Muscle layer of colon (tissue), 2 donors: ENCODE measurements at regions not wholly inside any gene's neighbourhood (a gene's known extent, or its start where the extent isn't known, plus 50 kb on each side); places are given as distances from the start of the nearest gene placed in this dataset.

Experiments
- H3K27ac ChIP-seq: one replicate; pipeline ENCODE4 v1.7.0; 2013; ENCODE audit warnings: low read depth, mild to moderate bottlenecking, low read length, moderate library complexity
- H3K27me3 ChIP-seq, 2 donors: one replicate each; pipeline ENCODE4 v1.7.0; 2013; ENCODE audit warnings: low read length in 2 of 2, mild to moderate bottlenecking in 2 of 2; ENCODE audit not compliant: insufficient read depth in 2 of 2, control insufficient read depth in 1 of 2
- H3K36me3 ChIP-seq: one replicate; pipeline ENCODE4 v1.7.0; 2013; ENCODE audit warnings: mild to moderate bottlenecking, low read length; ENCODE audit not compliant: insufficient read depth
- H3K4me1 ChIP-seq: one replicate; pipeline ENCODE4 v1.7.0; 2013; ENCODE audit warnings: mild to moderate bottlenecking, low read length; ENCODE audit not compliant: insufficient read depth
- H3K4me3 ChIP-seq, 2 donors: one replicate each; pipeline ENCODE4 v1.7.0; 2013; ENCODE audit warnings: low read length in 2 of 2, low read depth in 1 of 2, mild to moderate bottlenecking in 1 of 2, moderate library complexity in 1 of 2
- H3K9ac ChIP-seq: one replicate; pipeline ENCODE4 v1.7.0; 2013; ENCODE audit warnings: low read length
- H3K9me3 ChIP-seq: one replicate; pipeline ENCODE4 v1.7.0; 2013; ENCODE audit warnings: mild to moderate bottlenecking, low read length
- donor health status: abdominal sarcoma.
- donor health status: Adenocarcinoma of cecum.

DNA sequence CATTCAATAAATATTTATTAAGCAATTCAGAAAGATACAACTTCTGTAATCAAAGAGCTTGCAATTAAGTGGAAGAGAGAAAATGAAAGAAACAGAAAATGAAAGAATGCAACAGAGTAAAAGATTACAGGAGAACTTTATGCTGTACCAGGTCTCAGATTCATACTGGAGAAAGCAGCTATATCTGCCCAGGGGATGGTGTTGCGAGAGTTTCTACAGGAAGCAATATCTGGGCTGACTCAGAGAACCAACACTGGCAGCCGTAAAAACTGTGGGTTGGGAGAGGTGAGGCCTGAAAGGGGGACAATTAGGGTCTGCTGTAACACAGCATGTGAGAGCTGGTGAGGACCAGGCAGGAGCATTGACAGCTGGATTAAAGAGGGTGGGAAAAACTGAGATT is 256.7 kb upstream of the TCF21 start:
- Histone ChIP-seq H3K4me1 (no peaks in the 10 kb centered on the region), H3K27me3 (no peaks in the 10 kb centered on the region), H3K36me3 (no peaks in the 10 kb centered on the region), H3K4me3 (no peak overlapping the region), H3K9me3 (no peaks in the 10 kb centered on the region), H3K9ac (no peak overlapping the region), H3K27ac (no peak overlapping the region)

DNA sequence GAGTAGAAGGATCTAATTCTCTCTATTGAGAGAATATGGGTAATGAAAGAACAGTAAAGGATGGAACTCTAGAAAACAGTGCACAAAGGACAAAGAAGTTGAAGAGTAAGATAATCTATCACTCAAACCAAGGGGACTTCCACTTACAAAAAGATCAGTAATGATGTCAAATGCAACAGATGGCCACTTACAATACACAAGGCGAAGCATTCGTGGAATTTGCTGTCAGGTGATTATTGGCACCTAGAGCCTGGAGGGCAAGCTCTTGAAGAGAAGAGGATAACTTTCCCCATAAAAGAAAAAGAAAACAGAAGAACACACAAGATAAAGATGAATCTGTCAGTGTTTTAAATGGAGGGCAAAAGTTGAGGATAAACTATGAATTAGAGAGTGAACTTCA is 256.0 kb upstream of the TCF21 start:
- Histone ChIP-seq H3K27ac (no peak overlapping the region), H3K4me1 (peaks cover 7% of the 10 kb centered on the region), H3K36me3 (no peaks in the 10 kb centered on the region), H3K9me3 (no peaks in the 10 kb centered on the region), H3K9ac (no peak overlapping the region), H3K27me3 (no peaks in the 10 kb centered on the region), H3K4me3 (no peak overlapping the region)

DNA sequence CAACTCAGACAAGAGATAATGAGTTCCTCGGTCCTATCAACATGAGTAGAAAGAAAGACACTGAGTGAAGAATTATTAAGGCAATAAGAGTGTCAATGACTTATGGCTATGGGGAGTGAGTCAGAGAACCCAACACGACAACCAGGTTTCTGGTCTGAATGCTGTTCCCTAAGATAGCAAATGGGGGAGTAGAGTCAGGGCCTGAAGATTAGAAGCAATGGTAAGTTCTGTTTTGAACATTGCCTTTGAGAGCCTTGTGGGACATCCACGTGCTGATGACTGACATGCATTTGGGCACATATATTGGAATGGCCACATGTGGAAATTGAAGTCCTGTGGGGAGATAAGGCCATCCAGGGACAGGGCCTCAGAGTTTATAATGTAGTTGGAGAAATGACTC is 254.4 kb upstream of the TCF21 start:
- Histone ChIP-seq H3K9me3 (no peaks in the 10 kb centered on the region), H3K9ac (no peak overlapping the region), H3K4me3 (no peak overlapping the region), H3K36me3 (no peaks in the 10 kb centered on the region), H3K4me1 (peaks cover 8% of the 10 kb centered on the region), H3K27me3 (no peaks in the 10 kb centered on the region), H3K27ac (no peak overlapping the region)

DNA sequence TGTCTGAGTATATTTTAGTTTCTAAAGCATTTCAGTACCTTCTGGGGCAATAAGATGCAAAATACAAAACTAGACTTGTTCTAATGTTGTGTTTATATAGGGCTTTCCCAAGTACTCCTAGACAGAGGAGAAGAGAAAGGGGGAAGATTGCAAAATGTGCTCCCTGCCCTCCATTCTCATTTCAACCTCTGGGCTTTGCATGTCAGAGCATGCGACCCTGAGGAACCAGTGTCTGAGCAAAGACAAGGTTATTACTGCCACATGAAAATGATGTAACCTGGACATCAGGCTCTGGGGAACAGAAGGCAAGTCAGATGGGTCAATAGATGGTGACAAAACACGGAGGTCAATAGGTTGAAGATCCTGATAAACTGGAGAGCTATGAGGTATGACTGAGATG is 253.5 kb upstream of the TCF21 start:
- H3K9me3 ChIP-seq = no peaks in the 10 kb centered on the region
- no peak overlapping the region for H3K27ac ChIP-seq
- H3K4me3 ChIP-seq = no peak overlapping the region
- peaks cover 8% of the 10 kb centered on the region for H3K4me1 ChIP-seq
- no peaks in the 10 kb centered on the region for H3K27me3 ChIP-seq
- H3K36me3 ChIP-seq = no peaks in the 10 kb centered on the region
- H3K9ac ChIP-seq = no peak overlapping the region

DNA sequence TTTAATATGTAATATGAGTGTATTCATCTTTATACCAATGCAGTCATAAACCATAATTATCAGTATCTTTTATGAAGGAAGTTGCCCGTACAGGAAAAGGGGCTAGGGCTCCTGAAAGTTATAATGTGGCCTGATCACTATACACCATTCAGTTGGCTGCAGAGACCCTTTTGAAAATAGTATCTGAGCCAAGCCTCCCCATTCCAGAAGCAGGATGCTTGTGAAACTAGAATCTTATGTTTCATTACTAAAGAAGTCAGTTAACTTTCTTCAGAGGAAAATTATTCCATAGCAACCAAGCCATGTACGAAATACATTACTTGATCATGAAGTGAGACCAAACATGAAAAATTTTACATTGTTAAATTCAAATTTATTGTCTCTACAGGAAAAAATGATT is 251.5 kb upstream of the TCF21 start:
- no peak overlapping the region for H3K27ac ChIP-seq
- H3K4me3 ChIP-seq = no peak overlapping the region
- H3K27me3 ChIP-seq = no peaks in the 10 kb centered on the region
- no peak overlapping the region for H3K9ac ChIP-seq
- H3K9me3 ChIP-seq = no peaks in the 10 kb centered on the region
- H3K4me1 ChIP-seq = peaks cover 8% of the 10 kb centered on the region
- no peaks in the 10 kb centered on the region for H3K36me3 ChIP-seq

DNA sequence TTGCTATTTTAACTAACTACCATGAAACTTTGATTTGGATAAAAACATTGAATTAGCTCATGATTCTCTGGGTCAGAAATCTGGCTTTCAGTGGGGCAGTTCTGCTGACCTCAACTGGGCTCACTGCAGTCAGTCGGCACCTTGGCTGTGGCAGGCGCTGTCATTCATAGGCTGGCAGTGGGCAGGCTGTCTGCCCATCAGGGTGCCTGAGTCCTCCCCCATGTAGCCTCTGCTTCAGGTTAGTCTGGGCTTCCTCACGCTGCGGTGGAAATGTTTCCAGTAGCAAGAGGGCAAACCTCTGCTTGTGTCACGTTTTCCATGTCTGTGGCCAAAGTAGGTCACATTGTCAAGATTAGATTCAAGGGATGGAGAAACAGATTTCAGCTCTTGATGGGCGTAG is 251.0 kb upstream of the TCF21 start:
- H3K36me3 ChIP-seq = no peaks in the 10 kb centered on the region
- H3K9me3 ChIP-seq = no peaks in the 10 kb centered on the region
- peaks cover 8% of the 10 kb centered on the region for H3K4me1 ChIP-seq
- H3K4me3 ChIP-seq = no peak overlapping the region
- H3K9ac ChIP-seq = no peak overlapping the region
- H3K27me3 ChIP-seq = no peaks in the 10 kb centered on the region
- no peak overlapping the region for H3K27ac ChIP-seq

DNA sequence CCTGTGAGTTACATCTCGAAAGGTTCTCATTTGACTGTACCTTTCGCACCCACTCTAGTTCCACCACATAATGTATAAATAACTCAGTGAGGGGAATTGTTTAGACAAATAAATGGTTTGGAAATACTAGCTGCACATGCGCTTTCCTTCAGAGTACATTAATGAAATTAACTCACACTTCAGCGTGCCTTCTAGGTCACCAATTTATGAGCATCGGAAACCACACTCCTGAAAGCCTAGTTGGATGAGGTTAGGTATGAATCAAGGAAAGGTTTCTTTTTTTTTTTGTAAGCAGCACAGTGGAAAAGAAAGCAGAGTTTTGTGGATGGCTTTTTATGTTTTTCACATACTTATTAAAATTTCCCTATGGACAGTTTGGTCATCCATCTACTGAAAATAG is 247.8 kb upstream of the TCF21 start:
- no peaks in the 10 kb centered on the region for H3K9me3 ChIP-seq

DNA sequence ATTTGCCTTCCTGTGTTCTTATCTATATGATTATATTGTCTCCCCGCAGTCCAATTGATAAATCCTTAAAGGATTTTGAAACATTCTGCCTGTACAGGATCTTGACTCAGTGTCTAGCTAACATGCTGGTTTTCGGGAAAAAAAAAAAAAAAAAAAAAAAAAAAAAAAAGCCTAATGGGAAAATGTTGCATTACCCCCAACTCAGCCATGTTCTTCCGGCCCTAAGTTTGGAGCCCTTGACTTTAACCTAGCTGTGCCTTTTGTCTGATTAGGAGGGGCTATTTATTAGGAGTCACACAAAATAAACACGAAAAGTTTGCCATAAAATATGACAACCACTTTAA is 244.4 kb upstream of the TCF21 start:
- H3K4me1 ChIP-seq = peaks cover 11% of the 10 kb centered on the region

More for the DNA sequence above, 247.8 kb upstream of the TCF21 start:
- Histone ChIP-seq H3K9ac (no peak overlapping the region), H3K4me3 (no peak overlapping the region), H3K27ac (no peak overlapping the region), H3K4me1 (peaks cover 18% of the 10 kb centered on the region), H3K27me3 (no peaks in the 10 kb centered on the region), H3K36me3 (no peaks in the 10 kb centered on the region)

DNA sequence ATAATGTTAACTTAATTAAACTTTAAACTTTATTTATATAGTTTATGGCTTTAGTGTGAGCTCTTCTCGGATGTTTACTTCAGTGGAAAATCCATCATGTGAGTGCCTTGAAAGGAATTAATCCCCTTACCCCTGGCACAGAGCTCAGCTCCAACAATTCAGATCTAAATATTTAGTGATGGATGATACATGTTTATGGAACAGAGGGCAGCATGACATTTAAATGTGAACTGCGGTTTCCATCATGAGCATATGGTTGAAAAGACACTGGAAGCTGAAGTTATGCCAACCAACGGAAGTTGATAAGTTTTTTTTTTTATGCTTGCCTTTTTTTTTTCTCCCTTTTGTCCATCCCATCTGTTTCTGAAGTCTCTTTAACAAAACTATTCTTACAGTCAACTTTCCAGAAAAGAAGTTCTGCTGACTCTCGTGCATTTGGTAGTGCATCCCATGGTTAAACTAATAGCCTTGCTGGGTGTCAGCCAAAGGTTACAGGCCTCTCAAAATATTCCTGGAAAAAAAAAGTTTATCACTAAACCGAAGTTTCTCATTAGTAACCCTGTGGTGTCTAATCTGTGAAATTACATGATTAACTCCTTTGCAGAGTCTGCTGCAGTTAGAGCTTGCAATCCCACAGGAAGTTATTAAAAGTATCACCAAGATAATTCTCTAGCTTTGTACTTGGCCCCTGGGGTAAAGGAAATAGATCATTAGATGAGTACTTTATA is 243.9 kb upstream of the TCF21 start:
- Histone ChIP-seq H3K27me3 (no peaks in the 10 kb centered on the region), H3K27ac (peak overlapping the region; percentile 6), H3K9ac (no peak overlapping the region), H3K36me3 (no peaks in the 10 kb centered on the region), H3K4me1 (peaks cover 11% of the 10 kb centered on the region), H3K4me3 (no peak overlapping the region), H3K9me3 (no peaks in the 10 kb centered on the region)

More for the DNA sequence above, 244.4 kb upstream of the TCF21 start:
- Histone ChIP-seq H3K27me3 (no peaks in the 10 kb centered on the region), H3K4me3 (no peak overlapping the region), H3K9me3 (no peaks in the 10 kb centered on the region), H3K9ac (no peak overlapping the region), H3K36me3 (no peaks in the 10 kb centered on the region), H3K27ac (no peak overlapping the region)

DNA sequence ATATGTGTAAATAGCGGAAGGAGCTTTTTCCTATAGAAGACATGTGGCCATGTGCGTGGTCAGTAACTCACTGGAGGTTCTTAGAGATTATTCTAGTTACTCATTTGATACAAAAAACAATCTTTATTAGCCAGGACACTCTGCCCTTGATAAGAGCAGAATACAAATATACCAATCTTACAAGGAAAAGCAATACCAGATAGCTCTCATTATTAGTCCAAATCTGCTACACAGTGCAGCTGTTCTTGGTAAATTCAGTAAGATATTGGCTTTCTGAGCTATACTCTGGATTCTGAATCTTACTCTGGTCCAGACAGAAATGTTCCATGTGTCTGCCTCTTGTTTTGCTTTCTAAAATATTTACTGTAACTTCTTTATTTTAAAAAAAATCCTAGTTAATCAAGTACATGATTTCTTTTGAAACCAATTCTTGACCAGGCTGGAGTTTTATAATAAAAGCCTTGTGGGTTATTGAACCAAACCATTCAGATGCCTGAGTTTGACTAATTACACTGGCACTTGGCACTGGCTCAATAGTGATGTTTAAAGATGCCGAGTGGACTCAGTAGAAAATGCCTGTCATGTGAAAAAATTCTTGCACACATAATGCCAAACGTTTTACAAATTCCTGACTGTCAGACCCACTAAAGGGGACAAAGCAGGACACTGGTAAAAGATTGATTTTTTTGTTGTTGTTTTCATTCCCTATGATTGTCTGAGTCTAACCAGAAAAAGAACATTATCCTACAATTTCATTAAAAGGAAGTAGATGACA is 242.8 kb upstream of the TCF21 start:
- no peaks in the 10 kb centered on the region for H3K9me3 ChIP-seq
- H3K27me3 ChIP-seq = no peaks in the 10 kb centered on the region
- H3K9ac ChIP-seq = no peak overlapping the region
- no peaks in the 10 kb centered on the region for H3K36me3 ChIP-seq
- H3K4me1 ChIP-seq = peaks cover 11% of the 10 kb centered on the region
- no peak overlapping the region for H3K27ac ChIP-seq
- H3K4me3 ChIP-seq = no peak overlapping the region

DNA sequence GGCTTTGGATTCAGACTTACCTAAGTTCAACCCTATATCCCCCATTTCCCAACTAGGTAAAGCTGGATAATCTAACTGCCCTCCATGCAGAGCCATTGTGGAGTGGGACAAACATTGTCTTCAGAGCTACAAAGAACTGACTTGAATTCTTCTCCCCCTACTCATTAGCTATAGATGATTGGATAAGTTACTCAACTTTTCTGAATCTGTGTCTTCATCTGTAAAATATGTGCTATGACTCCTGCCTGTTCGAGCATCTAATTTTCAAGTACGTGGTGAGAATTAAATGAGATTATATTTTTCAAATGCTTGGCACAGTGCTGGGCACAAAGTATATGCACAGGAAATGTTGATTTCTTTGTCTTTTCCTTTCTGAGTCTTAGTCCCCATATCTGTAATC is 240.3 kb upstream of the TCF21 start:
- Histone ChIP-seq H3K27ac (no peak overlapping the region), H3K36me3 (no peaks in the 10 kb centered on the region), H3K9me3 (no peaks in the 10 kb centered on the region), H3K4me3 (no peak overlapping the region), H3K27me3 (no peaks in the 10 kb centered on the region), H3K4me1 (peaks cover 11% of the 10 kb centered on the region), H3K9ac (no peak overlapping the region)

DNA sequence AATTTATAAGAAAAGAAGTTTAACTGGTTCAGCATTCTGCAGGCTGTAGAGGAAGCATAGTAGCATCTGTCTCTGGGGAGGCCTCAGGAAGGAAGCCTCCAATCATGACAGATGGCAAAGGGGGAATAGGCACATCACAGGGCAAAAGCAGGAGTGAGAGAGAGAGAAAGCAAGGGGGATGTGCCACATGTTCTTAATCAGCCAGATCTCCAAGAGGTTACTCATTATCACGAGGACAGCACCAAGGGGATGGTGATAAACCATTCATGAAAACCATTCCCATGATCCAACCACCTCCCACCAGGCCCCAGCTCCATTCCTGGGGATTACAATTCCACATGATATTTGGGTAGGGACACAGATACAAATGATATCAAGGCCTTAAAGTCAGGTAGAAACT is 217.5 kb upstream of the TCF21 start:
- H3K36me3 ChIP-seq = no peaks in the 10 kb centered on the region
- no peaks in the 10 kb centered on the region for H3K9me3 ChIP-seq
- no peak overlapping the region for H3K9ac ChIP-seq
- H3K4me3 ChIP-seq = no peak overlapping the region
- no peaks in the 10 kb centered on the region for H3K27me3 ChIP-seq
- H3K27ac ChIP-seq = no peak overlapping the region
- peaks cover 4% of the 10 kb centered on the region for H3K4me1 ChIP-seq
